ENCODE measurements at regions not wholly inside any gene's neighbourhood (a gene's known extent, or its start where the extent isn't known, plus 50 kb on each side); places are given as distances from the start of the nearest gene placed in this dataset.

DNA sequence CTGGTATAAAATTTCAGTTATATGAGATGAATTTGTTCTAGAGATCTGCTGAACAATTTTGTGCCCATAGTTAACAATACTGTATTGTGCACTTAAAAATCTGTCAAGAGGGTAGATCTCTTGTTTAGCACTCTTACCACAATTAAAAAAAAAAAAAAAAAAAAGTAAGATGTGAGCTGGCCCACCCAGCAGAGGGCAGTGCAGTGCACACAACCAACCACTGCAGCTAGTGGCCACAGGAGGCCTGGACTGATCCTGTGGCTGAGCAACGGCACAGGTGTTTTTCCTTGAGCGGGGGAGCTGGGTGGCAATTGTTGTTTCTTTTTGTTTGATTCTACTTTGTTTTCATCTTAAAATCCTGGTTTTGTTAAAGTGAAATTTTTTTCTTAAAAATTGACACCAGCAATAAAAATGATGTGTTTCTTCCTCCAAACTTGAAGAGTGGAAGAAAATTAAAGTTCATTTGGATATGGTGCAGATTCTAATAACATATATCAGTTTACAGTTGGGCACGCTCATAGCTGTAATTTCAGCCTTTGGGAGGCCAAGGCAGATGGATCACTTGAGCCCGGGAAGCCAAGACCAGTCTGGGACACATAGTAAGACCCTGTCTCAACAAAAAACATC, 171.1 kb upstream of the TBX20 start:
- TF ChIP-seq, protein P1, sequence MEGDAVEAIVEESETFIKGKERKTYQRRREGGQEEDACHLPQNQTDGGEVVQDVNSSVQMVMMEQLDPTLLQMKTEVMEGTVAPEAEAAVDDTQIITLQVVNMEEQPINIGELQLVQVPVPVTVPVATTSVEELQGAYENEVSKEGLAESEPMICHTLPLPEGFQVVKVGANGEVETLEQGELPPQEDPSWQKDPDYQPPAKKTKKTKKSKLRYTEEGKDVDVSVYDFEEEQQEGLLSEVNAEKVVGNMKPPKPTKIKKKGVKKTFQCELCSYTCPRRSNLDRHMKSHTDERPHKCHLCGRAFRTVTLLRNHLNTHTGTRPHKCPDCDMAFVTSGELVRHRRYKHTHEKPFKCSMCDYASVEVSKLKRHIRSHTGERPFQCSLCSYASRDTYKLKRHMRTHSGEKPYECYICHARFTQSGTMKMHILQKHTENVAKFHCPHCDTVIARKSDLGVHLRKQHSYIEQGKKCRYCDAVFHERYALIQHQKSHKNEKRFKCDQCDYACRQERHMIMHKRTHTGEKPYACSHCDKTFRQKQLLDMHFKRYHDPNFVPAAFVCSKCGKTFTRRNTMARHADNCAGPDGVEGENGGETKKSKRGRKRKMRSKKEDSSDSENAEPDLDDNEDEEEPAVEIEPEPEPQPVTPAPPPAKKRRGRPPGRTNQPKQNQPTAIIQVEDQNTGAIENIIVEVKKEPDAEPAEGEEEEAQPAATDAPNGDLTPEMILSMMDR (IDR thresholded peaks at IDR 0.05): no peak
- no peak for TF ChIP-seq POLR2A (IDR thresholded peaks at IDR 0.05)
